ENCODE measurements at regions not wholly inside any gene's neighbourhood (a gene's known extent, or its start where the extent isn't known, plus 50 kb on each side); places are given as distances from the start of the nearest gene placed in this dataset.
A peak's percentile ranks its signal among the peaks of the same experiment; 100 is the strongest.
"Not testable (repeated sequence)": the region's sequence is repeated elsewhere in the genome, so short reads cannot be mapped to it uniquely, and the experiment has no call there.

GRCh38 chr3:137110392-137110996 is 152.7 kb downstream of the IL20RB start:
- H3K27ac ChIP-seq (ENCODE audit: low read length) = no peak overlapping the region
- H3K9me3 ChIP-seq (ENCODE audit: control insufficient read depth, insufficient read depth, low read length) = no peaks in the 10 kb centered on the region
- H3K36me3 ChIP-seq (ENCODE audit: control insufficient read depth, insufficient read depth, low read length) = no peaks in the 10 kb centered on the region
- H3K27me3 ChIP-seq (ENCODE audit: control insufficient read depth, insufficient read depth, low read length) = no peaks in the 10 kb centered on the region
- H3K4me1 ChIP-seq (ENCODE audit: control insufficient read depth, insufficient read depth, low read length) = no peaks in the 10 kb centered on the region; the same call in 1 of the 2 replicates
- DNase-seq (ENCODE audit: low read depth, low spot score) = peak; percentile 33
- no peak overlapping the region for H3K4me3 ChIP-seq (ENCODE audit: low read length)
- no CpG with 5 or more reads among the region's 3 CpGs for WGBS (ENCODE audit: insufficient coverage, insufficient read length)

- H3K36me3 ChIP-seq (ENCODE audit: control insufficient read depth, insufficient read depth, low read length) = no peaks in the 10 kb centered on the region
- H3K4me3 ChIP-seq (ENCODE audit: low read length) = no peak overlapping the region
- H3K4me1 ChIP-seq (ENCODE audit: control insufficient read depth, insufficient read depth, low read length) = no peaks in the 10 kb centered on the region; the same call in 1 of the 2 replicates
- no peaks in the 10 kb centered on the region for H3K27me3 ChIP-seq (ENCODE audit: control insufficient read depth, insufficient read depth, low read length)
- no peak for DNase-seq (ENCODE audit: low read depth, low spot score)
- H3K9me3 ChIP-seq (ENCODE audit: control insufficient read depth, insufficient read depth, low read length) = no peaks in the 10 kb centered on the region
- WGBS (ENCODE audit: insufficient coverage, insufficient read length) = no CpG with 5 or more reads among the region's 8 CpGs
- H3K27ac ChIP-seq (ENCODE audit: low read length) = no peak overlapping the region
Observed at GRCh38 chr3:137111497-137111896, 153.7 kb downstream of the IL20RB start.

GRCh38 chr3:137116619-137117018 is 158.8 kb downstream of the IL20RB start:
- Histone ChIP-seq H3K4me1 (ENCODE audit: control insufficient read depth, insufficient read depth, low read length) (no peaks in the 10 kb centered on the region), H3K27ac (ENCODE audit: low read length) (no peak overlapping the region), H3K36me3 (ENCODE audit: control insufficient read depth, insufficient read depth, low read length) (no peaks in the 10 kb centered on the region), H3K4me3 (ENCODE audit: low read length) (no peak overlapping the region), H3K9me3 (ENCODE audit: control insufficient read depth, insufficient read depth, low read length) (no peaks in the 10 kb centered on the region), H3K27me3 (ENCODE audit: control insufficient read depth, insufficient read depth, low read length) (no peaks in the 10 kb centered on the region)
- DNase-seq (ENCODE audit: low read depth, low spot score) = no peak

GRCh38 chr3:137121704-137122314 is 164.0 kb downstream of the IL20RB start:
- Histone ChIP-seq H3K4me1 (ENCODE audit: control insufficient read depth, insufficient read depth, low read length) (no peaks in the 10 kb centered on the region), H3K27me3 (ENCODE audit: control insufficient read depth, insufficient read depth, low read length) (no peaks in the 10 kb centered on the region), H3K9me3 (ENCODE audit: control insufficient read depth, insufficient read depth, low read length) (no peaks in the 10 kb centered on the region), H3K4me3 (ENCODE audit: low read length) (no peak overlapping the region), H3K36me3 (ENCODE audit: control insufficient read depth, insufficient read depth, low read length) (no peaks in the 10 kb centered on the region), H3K27ac (ENCODE audit: low read length) (no peak overlapping the region)
- no CpG with 5 or more reads among the region's 3 CpGs for WGBS (ENCODE audit: insufficient coverage, insufficient read length)
- peak; percentile 52 for DNase-seq (ENCODE audit: low read depth, low spot score)

GRCh38 chr3:137131081-137131480 is 173.3 kb downstream of the IL20RB start:
- WGBS (ENCODE audit: insufficient coverage, insufficient read length) = no CpG with 5 or more reads among the region's 2 CpGs
- no peak for DNase-seq (ENCODE audit: low read depth, low spot score)
- no peaks in the 10 kb centered on the region for H3K27me3 ChIP-seq (ENCODE audit: control insufficient read depth, insufficient read depth, low read length)
- H3K4me3 ChIP-seq (ENCODE audit: low read length) = no peak overlapping the region
- no peaks in the 10 kb centered on the region for H3K4me1 ChIP-seq (ENCODE audit: control insufficient read depth, insufficient read depth, low read length)
- H3K9me3 ChIP-seq (ENCODE audit: control insufficient read depth, insufficient read depth, low read length) = no peaks in the 10 kb centered on the region
- H3K27ac ChIP-seq (ENCODE audit: low read length) = no peak overlapping the region
- no peaks in the 10 kb centered on the region for H3K36me3 ChIP-seq (ENCODE audit: control insufficient read depth, insufficient read depth, low read length)

GRCh38 chr3:137134431-137134830 is 176.6 kb downstream of the IL20RB start:
- H3K4me3 ChIP-seq (ENCODE audit: low read length) = no peak overlapping the region
- H3K27ac ChIP-seq (ENCODE audit: low read length) = no peak overlapping the region
- H3K4me1 ChIP-seq (ENCODE audit: control insufficient read depth, insufficient read depth, low read length) = no peaks in the 10 kb centered on the region
- no CpG with 5 or more reads among the region's 4 CpGs for WGBS (ENCODE audit: insufficient coverage, insufficient read length)
- H3K36me3 ChIP-seq (ENCODE audit: control insufficient read depth, insufficient read depth, low read length) = no peaks in the 10 kb centered on the region
- H3K27me3 ChIP-seq (ENCODE audit: control insufficient read depth, insufficient read depth, low read length) = no peaks in the 10 kb centered on the region
- no peaks in the 10 kb centered on the region for H3K9me3 ChIP-seq (ENCODE audit: control insufficient read depth, insufficient read depth, low read length)
- no peak for DNase-seq (ENCODE audit: low read depth, low spot score)

- no CpG with 5 or more reads among the region's 3 CpGs for WGBS (ENCODE audit: insufficient coverage, insufficient read length)
- H3K27me3 ChIP-seq (ENCODE audit: control insufficient read depth, insufficient read depth, low read length) = no peaks in the 10 kb centered on the region
- H3K27ac ChIP-seq (ENCODE audit: low read length) = no peak overlapping the region
- H3K4me1 ChIP-seq (ENCODE audit: control insufficient read depth, insufficient read depth, low read length) = 0 out of 2 replicates have a peak, but pooled peaks cover 4% of the 10 kb centered on the region
- DNase-seq (ENCODE audit: low read depth, low spot score) = no peak
- no peaks in the 10 kb centered on the region for H3K36me3 ChIP-seq (ENCODE audit: control insufficient read depth, insufficient read depth, low read length)
- no peaks in the 10 kb centered on the region for H3K9me3 ChIP-seq (ENCODE audit: control insufficient read depth, insufficient read depth, low read length)
- H3K4me3 ChIP-seq (ENCODE audit: low read length) = no peak overlapping the region
Observed at GRCh38 chr3:137148406-137148805, 190.6 kb downstream of the IL20RB start.

- Histone ChIP-seq H3K4me1 (ENCODE audit: control insufficient read depth, insufficient read depth, low read length) (0 out of 2 replicates have a peak, but pooled peaks cover 4% of the 10 kb centered on the region), H3K4me3 (ENCODE audit: low read length) (no peak overlapping the region), H3K9me3 (ENCODE audit: control insufficient read depth, insufficient read depth, low read length) (no peaks in the 10 kb centered on the region), H3K27ac (ENCODE audit: low read length) (no peak overlapping the region), H3K27me3 (ENCODE audit: control insufficient read depth, insufficient read depth, low read length) (no peaks in the 10 kb centered on the region), H3K36me3 (ENCODE audit: control insufficient read depth, insufficient read depth, low read length) (no peaks in the 10 kb centered on the region)
- no CpG with 5 or more reads among the region's 2 CpGs for WGBS (ENCODE audit: insufficient coverage, insufficient read length)
- DNase-seq (ENCODE audit: low read depth, low spot score) = no peak
Observed at GRCh38 chr3:137148917-137149316, 191.1 kb downstream of the IL20RB start.

- Histone ChIP-seq H3K36me3 (ENCODE audit: control insufficient read depth, insufficient read depth, low read length) (no peaks in the 10 kb centered on the region), H3K27ac (ENCODE audit: low read length) (no peak overlapping the region), H3K4me1 (ENCODE audit: control insufficient read depth, insufficient read depth, low read length) (0 out of 2 replicates have a peak, but pooled peaks cover 4% of the 10 kb centered on the region), H3K27me3 (ENCODE audit: control insufficient read depth, insufficient read depth, low read length) (no peaks in the 10 kb centered on the region), H3K4me3 (ENCODE audit: low read length) (no peak overlapping the region), H3K9me3 (ENCODE audit: control insufficient read depth, insufficient read depth, low read length) (no peaks in the 10 kb centered on the region)
- DNase-seq (ENCODE audit: low read depth, low spot score) = no peak
- WGBS (ENCODE audit: insufficient coverage, insufficient read length) = no CpG with 5 or more reads among the region's 5 CpGs
Observed at GRCh38 chr3:137150825-137151224, 193.0 kb downstream of the IL20RB start.

- H3K27me3 ChIP-seq (ENCODE audit: control insufficient read depth, insufficient read depth, low read length); H3K9me3 ChIP-seq (ENCODE audit: control insufficient read depth, insufficient read depth, low read length); H3K4me1 ChIP-seq (ENCODE audit: control insufficient read depth, insufficient read depth, low read length); DNase-seq (ENCODE audit: low read depth, low spot score); H3K27ac ChIP-seq (ENCODE audit: low read length); H3K4me3 ChIP-seq (ENCODE audit: low read length); H3K36me3 ChIP-seq (ENCODE audit: control insufficient read depth, insufficient read depth, low read length): not testable (repeated sequence)
- no CpG with 5 or more reads among the region's 5 CpGs for WGBS (ENCODE audit: insufficient coverage, insufficient read length)
Observed at GRCh38 chr3:137153046-137153445, 195.3 kb downstream of the IL20RB start.

Measured in iPS DF 6.9 (cell line).